HG03060 (cell line): ENCODE measurements at regions not wholly inside any gene's neighbourhood (a gene's known extent, or its start where the extent isn't known, plus 50 kb on each side); places are given as distances from the start of the nearest gene placed in this dataset.

Source experiments
- ATAC-seq: cut with Tn5 transposase; IDR thresholded peaks from one replicate; pipeline ENCODE4 v1.9.1; 2021; ENCODE audit warnings: low read depth, moderate number of reproducible peaks; ENCODE audit not compliant: unreplicated experiment

DNA sequence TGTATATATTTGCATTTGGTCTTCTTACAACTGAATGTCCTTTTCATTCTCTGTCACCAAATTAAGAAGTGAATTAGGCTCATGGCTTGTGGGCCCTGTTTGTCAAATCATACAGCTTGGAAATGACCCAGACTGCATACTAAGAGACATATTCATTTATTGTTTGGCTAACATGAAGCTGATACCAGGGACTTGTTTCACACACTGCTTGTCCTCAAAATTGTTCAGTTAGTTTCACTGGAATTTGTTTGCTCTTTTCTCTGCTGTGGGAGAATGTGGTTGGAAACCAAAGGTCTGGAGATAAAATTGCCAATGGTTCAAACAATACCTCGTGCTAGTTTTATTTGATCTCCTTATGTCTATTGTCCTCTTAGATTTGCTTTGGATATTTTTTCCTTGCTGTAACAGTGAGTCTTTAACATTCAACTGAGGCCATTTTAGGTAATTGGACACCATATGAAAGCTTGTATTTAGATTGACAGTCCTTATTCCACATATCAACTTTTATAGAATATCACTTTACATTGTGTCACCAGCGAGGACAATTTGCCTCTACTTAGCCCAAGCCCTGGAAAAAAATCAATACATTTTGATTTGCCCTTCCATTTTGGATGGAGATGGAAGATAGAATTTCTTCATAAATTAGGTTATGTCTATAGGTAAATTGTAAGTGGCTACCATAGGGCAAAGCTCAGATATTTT is 144.3 kb upstream of the MTAP start:
- no peak for ATAC-seq

GRCh38 chr9:21660976-21661375 is 141.5 kb upstream of the MTAP start:
- no peak for ATAC-seq

- ATAC-seq = no peak
These were observed 140.8 kb upstream of the MTAP start for GRCh38 chr9:21661626-21662025.

DNA sequence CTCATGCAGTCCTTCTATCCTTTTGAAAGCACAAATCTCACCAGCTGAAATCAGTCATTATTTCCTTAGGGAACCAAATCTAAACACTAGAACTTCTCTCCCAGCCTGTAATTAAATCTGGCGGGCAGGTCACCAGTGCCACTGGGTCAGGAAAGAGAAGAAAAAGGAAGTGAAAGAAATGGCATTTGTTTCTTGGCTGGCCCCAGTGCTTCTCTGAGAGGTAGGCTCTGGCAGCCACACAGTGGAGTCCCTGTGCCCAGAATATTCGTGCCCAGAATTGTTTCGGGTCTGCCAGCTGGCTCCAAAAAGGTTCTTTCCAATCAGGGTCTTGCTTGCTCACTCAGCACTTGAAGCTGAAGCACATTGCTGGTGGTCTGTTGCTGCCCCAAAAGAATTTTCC is 133.9 kb upstream of the MTAP start:
- ATAC-seq = no peak

GRCh38 chr9:21669701-21670100 is 132.7 kb upstream of the MTAP start:
- ATAC-seq = no peak

GRCh38 chr9:21670374-21670773 is 132.1 kb upstream of the MTAP start:
- no peak for ATAC-seq

GRCh38 chr9:21672140-21672539 is 130.3 kb upstream of the MTAP start:
- no peak for ATAC-seq

DNA sequence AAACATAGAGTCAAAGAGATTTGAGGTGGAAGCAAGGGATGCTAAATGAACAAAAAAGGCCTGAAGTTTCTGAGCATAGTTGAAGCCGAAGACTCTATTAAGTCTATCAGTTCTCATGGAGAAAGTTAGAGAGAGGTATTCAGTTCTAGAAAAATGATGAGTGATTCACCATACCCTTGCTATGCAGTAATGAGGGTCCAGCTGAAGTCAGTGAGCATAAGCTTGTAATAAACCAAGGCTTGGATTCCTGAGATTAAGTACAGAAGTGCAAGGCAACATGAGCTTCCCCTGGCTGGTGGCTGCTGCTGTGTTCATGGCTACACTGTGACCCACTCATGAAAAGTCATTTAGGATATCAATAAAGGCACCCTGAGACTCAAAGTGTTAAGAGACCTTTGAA is 129.7 kb upstream of the MTAP start:
- no peak for ATAC-seq

DNA sequence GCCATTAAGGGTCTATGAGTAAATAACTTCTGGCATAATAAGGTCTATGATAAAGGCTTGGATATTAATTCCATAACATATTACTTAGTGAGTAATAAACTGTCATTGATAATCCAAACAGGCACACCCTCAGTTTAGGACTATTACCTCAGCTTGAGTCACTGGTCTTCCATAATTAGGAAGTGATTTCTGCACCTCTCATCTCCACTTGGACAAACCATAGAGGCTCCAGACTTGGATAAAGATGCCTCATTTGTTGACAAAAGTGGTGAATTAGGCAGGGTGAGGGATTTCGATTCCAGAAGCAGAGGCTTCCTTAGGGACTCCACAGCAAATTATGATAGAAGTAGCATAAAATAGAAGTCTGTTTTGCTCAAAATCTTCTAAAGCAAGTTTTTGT is 127.5 kb upstream of the MTAP start:
- ATAC-seq = no peak

DNA sequence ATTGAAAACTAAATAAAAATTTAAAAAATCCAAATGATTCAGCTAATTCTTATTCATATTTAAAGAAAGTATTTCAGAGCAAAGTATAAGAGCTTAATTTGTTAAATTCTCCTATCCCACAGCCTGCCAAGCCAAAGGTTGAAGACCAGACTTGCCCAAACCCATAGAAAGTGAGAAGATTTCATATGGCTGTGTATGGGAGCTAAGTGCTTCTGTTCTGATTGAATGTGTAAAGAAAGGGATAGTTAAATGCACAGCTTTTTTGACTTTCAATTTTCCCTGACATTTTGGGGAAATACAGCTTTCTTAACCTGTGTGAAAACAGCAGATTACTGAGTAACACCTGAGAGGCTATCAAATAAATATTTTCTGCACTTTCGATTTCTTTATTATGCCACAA is 125.0 kb upstream of the MTAP start:
- no peak for ATAC-seq

DNA sequence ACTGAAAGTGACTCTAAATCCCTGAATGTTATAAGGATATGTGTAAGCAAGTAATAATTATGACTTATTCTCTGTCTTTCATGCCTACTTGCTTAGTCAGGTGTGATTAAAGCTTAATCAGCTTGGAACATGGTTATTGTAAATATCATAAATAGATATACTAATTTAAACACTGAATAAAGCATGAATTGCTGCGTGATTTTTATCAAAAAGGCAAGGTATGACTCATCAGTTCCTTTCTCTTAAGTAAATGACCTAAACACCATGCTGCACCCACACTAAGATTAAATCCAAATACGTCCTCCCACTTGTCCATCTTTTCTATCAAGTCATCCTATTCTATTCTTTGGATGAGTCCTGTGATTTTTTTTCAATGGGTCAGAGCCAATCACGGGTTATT is 124.6 kb upstream of the MTAP start:
- no peak for ATAC-seq

- ATAC-seq = no peak
These were observed 123.0 kb upstream of the MTAP start for GRCh38 chr9:21679432-21679831.

GRCh38 chr9:21680590-21680989 is 121.8 kb upstream of the MTAP start:
- no peak for ATAC-seq

DNA sequence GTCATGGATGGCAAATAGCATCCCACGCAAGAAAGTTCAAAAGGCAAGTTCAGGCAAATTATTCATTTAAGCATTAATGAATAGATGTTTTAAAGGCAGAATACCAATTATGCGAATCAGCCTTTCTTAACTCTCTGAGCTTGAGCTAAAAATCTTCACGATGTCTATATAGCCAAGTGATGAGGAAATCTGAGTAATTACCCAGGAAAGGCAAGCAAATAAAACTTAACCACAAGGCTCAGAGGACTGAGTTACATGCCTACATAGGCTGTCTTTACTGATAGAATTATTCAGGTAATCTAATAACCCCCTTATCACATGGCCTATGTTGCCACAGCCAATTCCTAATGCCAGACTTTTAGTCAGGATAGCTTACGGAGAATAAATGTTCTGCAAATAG is 120.8 kb upstream of the MTAP start:
- ATAC-seq = no peak

- ATAC-seq = no peak
These were observed 120.1 kb upstream of the MTAP start for GRCh38 chr9:21682381-21682780.

DNA sequence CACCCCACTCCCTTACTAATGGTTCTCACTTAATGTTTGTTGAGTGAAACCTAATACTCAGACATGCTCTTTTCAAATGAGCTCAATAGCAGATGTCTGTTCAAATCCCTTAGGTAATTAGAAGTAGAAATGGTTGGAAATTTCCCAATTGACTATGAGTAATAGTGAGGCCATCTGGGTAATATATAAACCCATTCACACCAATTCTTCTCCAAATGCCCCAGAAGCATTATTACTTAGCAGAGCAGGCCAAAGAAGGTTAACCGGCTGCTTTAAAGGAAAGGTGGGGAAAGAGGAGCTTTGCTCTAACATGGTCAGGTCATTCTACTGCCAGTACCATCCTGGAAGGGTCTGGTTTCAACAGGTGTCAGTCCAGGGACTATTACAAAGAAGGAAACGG is 119.5 kb upstream of the MTAP start:
- ATAC-seq = no peak

- ATAC-seq = no peak
These were observed 118.8 kb upstream of the MTAP start for GRCh38 chr9:21683484-21684175.

DNA sequence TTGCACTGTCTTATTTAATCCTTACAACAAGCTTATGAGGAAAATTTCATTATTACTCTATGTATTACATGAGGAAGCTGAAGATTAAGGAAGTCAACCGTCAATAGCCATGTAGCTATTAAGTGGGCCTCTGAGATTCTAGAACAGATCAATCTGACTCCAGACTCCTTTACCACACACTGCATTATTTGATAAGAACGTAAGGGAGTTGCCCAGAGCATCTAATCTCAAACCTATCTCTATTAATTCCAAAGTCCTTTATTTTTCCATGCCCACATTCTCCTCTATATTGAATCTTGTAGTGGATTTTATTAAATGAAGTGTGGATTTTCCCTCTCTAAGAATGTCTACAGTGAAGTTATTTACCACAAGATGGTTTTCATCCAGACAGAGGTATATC is 118.2 kb upstream of the MTAP start:
- no peak for ATAC-seq

GRCh38 chr9:21684831-21685362 is 117.5 kb upstream of the MTAP start:
- ATAC-seq = no peak

GRCh38 chr9:21685502-21685901 is 116.9 kb upstream of the MTAP start:
- ATAC-seq = no peak

DNA sequence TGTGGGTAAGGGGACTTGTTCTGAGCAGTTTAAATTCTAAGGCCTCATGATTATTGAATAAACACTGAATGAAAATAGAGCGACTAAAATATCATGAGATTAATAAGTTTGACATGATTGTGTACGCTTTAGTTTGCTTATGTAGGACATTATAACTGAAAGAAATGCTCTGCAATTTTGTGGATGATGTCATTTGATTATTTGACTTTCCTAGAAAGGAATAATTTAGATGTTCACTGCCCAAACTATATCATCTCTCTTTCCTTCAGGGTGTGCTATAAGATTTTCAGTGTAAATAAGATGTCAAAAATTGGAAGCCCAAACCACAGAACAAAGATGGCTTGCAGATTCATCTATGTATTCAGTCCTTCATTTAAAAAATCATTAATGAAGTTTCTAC is 115.7 kb upstream of the MTAP start:
- ATAC-seq = no peak

GRCh38 chr9:21687351-21687750 is 115.1 kb upstream of the MTAP start:
- ATAC-seq = no peak
